Skin of body (tissue), 1 donor: ENCODE measurements at regions not wholly inside any gene's neighbourhood (a gene's known extent, or its start where the extent isn't known, plus 50 kb on each side); places are given as distances from the start of the nearest gene placed in this dataset.

ENCODE experiments used
- DNase-seq: peaks from one replicate; lab custom pipeline; 2025; lab: John Stamatoyannopoulos, UW

- DNase-seq: no peak
Observed at GRCh38 chr3:64998317-64998716, 310.5 kb upstream of the ADAMTS9 start.

- DNase-seq: peak; percentile 69
Observed at GRCh38 chr3:64995857-64996551, 308.2 kb upstream of the ADAMTS9 start.

GRCh38 chr3:64993781-64994180 lies 306.0 kb upstream of the ADAMTS9 start:
- no peak for DNase-seq

GRCh38 chr3:64992530-64993285 lies 304.9 kb upstream of the ADAMTS9 start:
- DNase-seq: peak; percentile 46

GRCh38 chr3:64988188-64988587 lies 300.4 kb upstream of the ADAMTS9 start:
- no peak for DNase-seq

- no peak for DNase-seq
Observed at GRCh38 chr3:64987726-64988125, 299.9 kb upstream of the ADAMTS9 start.

- DNase-seq: no peak
Observed at GRCh38 chr3:64985072-64985471, 297.3 kb upstream of the ADAMTS9 start.

- DNase-seq: no peak
Observed at GRCh38 chr3:64983583-64984359, 296.0 kb upstream of the ADAMTS9 start.

- DNase-seq: no peak
Observed at GRCh38 chr3:64977308-64978100, 289.7 kb upstream of the ADAMTS9 start.

GRCh38 chr3:64976456-64976855 lies 288.7 kb upstream of the ADAMTS9 start:
- no peak for DNase-seq

GRCh38 chr3:64975147-64975546 lies 287.3 kb upstream of the ADAMTS9 start:
- no peak for DNase-seq

- DNase-seq: no peak
Observed at GRCh38 chr3:64974401-64974800, 286.6 kb upstream of the ADAMTS9 start.

GRCh38 chr3:64972793-64973192 lies 285.0 kb upstream of the ADAMTS9 start:
- DNase-seq: no peak

- no peak for DNase-seq
Observed at GRCh38 chr3:64971602-64972001, 283.8 kb upstream of the ADAMTS9 start.

GRCh38 chr3:64970634-64971033 lies 282.8 kb upstream of the ADAMTS9 start:
- DNase-seq: no peak

- DNase-seq: no peak
Observed at GRCh38 chr3:64961301-64961700, 273.5 kb upstream of the ADAMTS9 start.

- DNase-seq: peak; percentile 88
Observed at GRCh38 chr3:64958199-64958843, 270.5 kb upstream of the ADAMTS9 start.

- peak; percentile 87 for DNase-seq
Observed at GRCh38 chr3:64957408-64958198, 269.8 kb upstream of the ADAMTS9 start.

GRCh38 chr3:64956711-64957325 lies 269.0 kb upstream of the ADAMTS9 start:
- peak; percentile 60 for DNase-seq
